ENCODE measurements at regions not wholly inside any gene's neighbourhood (a gene's known extent, or its start where the extent isn't known, plus 50 kb on each side); places are given as distances from the start of the nearest gene placed in this dataset.

GRCh38 chr4:26110493-26110892, 196.5 kb downstream of the SMIM20 start:
- no peak for DNase-seq

GRCh38 chr4:26113339-26113940, 199.4 kb downstream of the SMIM20 start:
- no peak for DNase-seq

- no peak for DNase-seq
Observed at GRCh38 chr4:26116057-26116456, 202.0 kb downstream of the SMIM20 start.

- DNase-seq: no peak
Observed at GRCh38 chr4:26120098-26120825, 200.6 kb upstream of the RBPJ start.

GRCh38 chr4:26122690-26123089, 198.1 kb upstream of the RBPJ start:
- no peak for DNase-seq

GRCh38 chr4:26124753-26125321, 196.0 kb upstream of the RBPJ start:
- no peak for DNase-seq

GRCh38 chr4:26126143-26126718, 194.6 kb upstream of the RBPJ start:
- DNase-seq: no peak

- no peak for DNase-seq
Observed at GRCh38 chr4:26126994-26127393, 193.8 kb upstream of the RBPJ start.

GRCh38 chr4:26127851-26128337, 192.9 kb upstream of the RBPJ start:
- no peak for DNase-seq

GRCh38 chr4:26130173-26130572, 190.6 kb upstream of the RBPJ start:
- DNase-seq: no peak

GRCh38 chr4:26130841-26131432, 189.9 kb upstream of the RBPJ start:
- no peak for DNase-seq

- DNase-seq: no peak
Observed at GRCh38 chr4:26131711-26132110, 189.1 kb upstream of the RBPJ start.

GRCh38 chr4:26132858-26133257, 188.0 kb upstream of the RBPJ start:
- no peak for DNase-seq

GRCh38 chr4:26133840-26134239, 187.0 kb upstream of the RBPJ start:
- DNase-seq: no peak

- no peak for DNase-seq
Observed at GRCh38 chr4:26135331-26135730, 185.5 kb upstream of the RBPJ start.

- no peak for DNase-seq
Observed at GRCh38 chr4:26136615-26137014, 184.2 kb upstream of the RBPJ start.

- DNase-seq: no peak
Observed at GRCh38 chr4:26137288-26137687, 183.5 kb upstream of the RBPJ start.

- no peak for DNase-seq
Observed at GRCh38 chr4:26139310-26139924, 181.4 kb upstream of the RBPJ start.

GRCh38 chr4:26140150-26140898, 180.5 kb upstream of the RBPJ start:
- no peak for DNase-seq

GRCh38 chr4:26141051-26141721, 179.6 kb upstream of the RBPJ start:
- peak; percentile 1 for DNase-seq

GRCh38 chr4:26141911-26142638, 178.7 kb upstream of the RBPJ start:
- DNase-seq: peak; percentile 63
